ENCODE measurements at regions not wholly inside any gene's neighbourhood (a gene's known extent, or its start where the extent isn't known, plus 50 kb on each side); places are given as distances from the start of the nearest gene placed in this dataset.
"Not testable (repeated sequence)": the region's sequence is repeated elsewhere in the genome, so short reads cannot be mapped to it uniquely, and the experiment has no call there.

- H3K9me3 ChIP-seq = peaks cover 0 to 5% (median 0%) of the 10 kb centered on the region in 4 donors
- H3K4me1 ChIP-seq = no peaks in the 10 kb centered on the region
- H3K27me3 ChIP-seq = no peaks in the 10 kb centered on the region
- no peak for DNase-seq
- WGBS, 2 donors = 86 to 95% methylated on average over 1 of the region's 1 CpG
- no peak for ATAC-seq (ENCODE audit: low FRiP score in 2 of 2)
- TF ChIP-seq POLR2A (IDR thresholded peaks at IDR 0.05) (no peak), EP300 (IDR thresholded peaks at IDR 0.05) (no peak), POLR2AphosphoS5 (IDR thresholded peaks at IDR 0.05) (no peak)
- TF ChIP-seq, protein P1, sequence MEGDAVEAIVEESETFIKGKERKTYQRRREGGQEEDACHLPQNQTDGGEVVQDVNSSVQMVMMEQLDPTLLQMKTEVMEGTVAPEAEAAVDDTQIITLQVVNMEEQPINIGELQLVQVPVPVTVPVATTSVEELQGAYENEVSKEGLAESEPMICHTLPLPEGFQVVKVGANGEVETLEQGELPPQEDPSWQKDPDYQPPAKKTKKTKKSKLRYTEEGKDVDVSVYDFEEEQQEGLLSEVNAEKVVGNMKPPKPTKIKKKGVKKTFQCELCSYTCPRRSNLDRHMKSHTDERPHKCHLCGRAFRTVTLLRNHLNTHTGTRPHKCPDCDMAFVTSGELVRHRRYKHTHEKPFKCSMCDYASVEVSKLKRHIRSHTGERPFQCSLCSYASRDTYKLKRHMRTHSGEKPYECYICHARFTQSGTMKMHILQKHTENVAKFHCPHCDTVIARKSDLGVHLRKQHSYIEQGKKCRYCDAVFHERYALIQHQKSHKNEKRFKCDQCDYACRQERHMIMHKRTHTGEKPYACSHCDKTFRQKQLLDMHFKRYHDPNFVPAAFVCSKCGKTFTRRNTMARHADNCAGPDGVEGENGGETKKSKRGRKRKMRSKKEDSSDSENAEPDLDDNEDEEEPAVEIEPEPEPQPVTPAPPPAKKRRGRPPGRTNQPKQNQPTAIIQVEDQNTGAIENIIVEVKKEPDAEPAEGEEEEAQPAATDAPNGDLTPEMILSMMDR (IDR thresholded peaks at IDR 0.05) = no peak
- no peak overlapping the region for H3K4me3 ChIP-seq
- H3K36me3 ChIP-seq = no peaks in the 10 kb centered on the region
- no peak overlapping the region for H3K27ac ChIP-seq
Measured at GRCh38 chr5:23103566-23103965, 250.4 kb upstream of the CDH12 start.

DNA sequence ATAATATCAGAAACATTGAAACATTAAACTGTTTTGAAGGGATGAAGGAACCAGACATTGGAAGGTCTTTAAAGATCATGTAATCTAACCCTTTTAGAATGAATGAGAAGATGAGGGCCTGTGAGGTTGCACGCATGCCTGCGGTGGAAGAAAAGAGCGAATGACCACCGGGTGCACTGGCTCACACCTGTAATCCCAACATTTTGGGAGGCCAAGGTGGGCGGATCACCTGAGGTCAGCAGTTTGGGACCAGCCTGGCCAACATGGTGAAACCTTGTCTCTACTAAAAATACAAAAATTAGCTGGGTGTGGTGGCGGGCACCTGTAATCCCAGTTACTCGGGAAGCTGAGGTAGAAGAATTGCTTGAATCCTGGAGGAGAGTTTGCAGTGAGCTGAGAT, 242.3 kb upstream of the CDH12 start:
- not testable (repeated sequence) for H3K27ac ChIP-seq; H3K27me3 ChIP-seq; H3K9me3 ChIP-seq; DNase-seq; H3K36me3 ChIP-seq; H3K4me1 ChIP-seq; ATAC-seq (ENCODE audit: low FRiP score in 2 of 2); H3K4me3 ChIP-seq
- WGBS, 2 donors = 86 to 89% methylated on average over 7 of the region's 7 CpGs

DNA sequence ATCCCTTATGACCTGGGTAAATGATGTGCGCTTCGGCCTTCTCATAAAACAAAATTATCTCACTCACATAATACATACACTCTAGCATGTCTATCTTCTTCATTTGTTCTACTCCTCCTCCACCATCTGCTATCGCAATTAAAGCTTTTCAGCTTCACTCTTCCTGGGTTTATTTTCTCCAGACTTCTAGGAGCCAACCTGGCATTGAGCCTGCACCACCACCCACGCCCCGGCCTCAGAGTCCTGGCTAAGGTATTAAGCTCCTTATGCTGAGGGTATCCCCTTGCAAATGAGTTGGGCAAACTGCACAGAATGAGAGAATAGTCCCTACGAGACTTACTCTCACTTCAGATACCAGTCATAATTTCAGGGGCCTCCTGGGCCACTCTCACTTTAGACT, 236.1 kb upstream of the CDH12 start:
- Histone ChIP-seq H3K36me3 (no peaks in the 10 kb centered on the region), H3K27ac (no peak overlapping the region), H3K9me3 (no peaks in the 10 kb centered on the region), H3K27me3 (no peaks in the 10 kb centered on the region), H3K4me1 (no peaks in the 10 kb centered on the region), H3K4me3 (no peak overlapping the region)
- WGBS, 2 donors = 87 to 88% methylated on average over 6 of the region's 6 CpGs
- TF ChIP-seq, protein P1 (IDR thresholded peaks at IDR 0.05) = no peak
- TF ChIP-seq EP300 (IDR thresholded peaks at IDR 0.05) = no peak
- no peak for TF ChIP-seq POLR2A (IDR thresholded peaks at IDR 0.05)
- no peak for TF ChIP-seq POLR2AphosphoS5 (IDR thresholded peaks at IDR 0.05)
- ATAC-seq (ENCODE audit: low FRiP score in 2 of 2) (no peak), DNase-seq (peak in 1 of 2 donors; percentile 15)

DNA sequence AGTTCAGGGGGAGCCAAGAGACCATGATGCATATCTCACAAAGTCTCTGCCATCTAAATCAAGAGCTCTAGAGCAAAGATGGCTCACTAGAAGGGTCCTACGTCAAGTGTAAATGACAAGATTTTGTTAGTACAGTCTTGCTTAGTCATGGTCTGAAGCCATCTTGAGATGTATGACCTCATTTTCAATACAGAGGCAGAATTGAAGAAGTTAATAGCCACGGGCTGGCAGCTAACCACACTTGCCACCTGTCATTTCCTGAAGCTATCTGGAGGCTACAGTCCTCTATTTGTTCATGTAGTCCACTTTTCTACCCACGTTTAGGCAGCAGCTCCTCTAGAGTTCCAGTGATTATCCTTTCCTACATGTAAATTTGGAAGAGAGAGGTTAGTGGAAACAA, 231.7 kb upstream of the CDH12 start:
- DNase-seq (no peak), ATAC-seq (ENCODE audit: low FRiP score in 2 of 2) (no peak)
- TF ChIP-seq POLR2AphosphoS5 (IDR thresholded peaks at IDR 0.05) = no peak
- no peak for TF ChIP-seq EP300 (IDR thresholded peaks at IDR 0.05)
- TF ChIP-seq, protein P1 (IDR thresholded peaks at IDR 0.05) = no peak
- no peak for TF ChIP-seq POLR2A (IDR thresholded peaks at IDR 0.05)
- Histone ChIP-seq H3K27ac (no peak overlapping the region), H3K9me3 (no peaks in the 10 kb centered on the region), H3K4me3 (no peak overlapping the region), H3K4me1 (no peaks in the 10 kb centered on the region), H3K27me3 (no peaks in the 10 kb centered on the region), H3K36me3 (no peaks in the 10 kb centered on the region)
- WGBS, 2 donors = 31 to 52% methylated on average over 3 of the region's 3 CpGs

DNA sequence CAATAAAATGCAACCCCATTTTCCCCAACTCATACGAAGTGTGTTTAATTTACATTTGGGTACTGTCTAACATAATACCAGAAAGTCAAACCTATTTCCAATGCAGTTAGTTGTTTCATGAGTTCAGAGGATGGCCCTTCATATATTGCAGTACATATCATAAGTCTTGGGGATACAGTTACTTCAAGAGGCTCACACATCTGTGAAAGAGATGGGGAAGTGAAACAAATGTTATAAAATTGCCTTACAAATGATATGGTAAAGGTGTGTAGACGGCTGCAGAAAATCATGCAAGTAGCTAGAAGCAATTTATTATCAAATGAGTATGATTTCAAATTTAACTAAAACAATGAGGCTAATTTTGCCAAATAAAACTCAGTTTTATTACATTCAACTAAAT, 219.0 kb upstream of the CDH12 start:
- H3K36me3 ChIP-seq = no peaks in the 10 kb centered on the region
- no peaks in the 10 kb centered on the region for H3K4me1 ChIP-seq
- H3K4me3 ChIP-seq = no peak overlapping the region
- 83 to 85% methylated on average over 2 of the region's 2 CpGs for WGBS, 2 donors
- no peak for ATAC-seq (ENCODE audit: low FRiP score in 2 of 2)
- DNase-seq = no peak
- H3K27me3 ChIP-seq = no peaks in the 10 kb centered on the region
- H3K27ac ChIP-seq = no peak overlapping the region
- no peaks in the 10 kb centered on the region for H3K9me3 ChIP-seq
- no peak for TF ChIP-seq EP300 (IDR thresholded peaks at IDR 0.05)
- no peak for TF ChIP-seq POLR2A (IDR thresholded peaks at IDR 0.05)
- TF ChIP-seq, protein P1 (IDR thresholded peaks at IDR 0.05) = no peak
- TF ChIP-seq POLR2AphosphoS5 (IDR thresholded peaks at IDR 0.05) = no peak
